ENCODE measurements at regions not wholly inside any gene's neighbourhood (a gene's known extent, or its start where the extent isn't known, plus 50 kb on each side); places are given as distances from the start of the nearest gene placed in this dataset.

GRCh38 chr6:84514089-84514971 lies 250.1 kb downstream of the TBX18 start:
- TF ChIP-seq YY1 (IDR thresholded peaks at IDR 0.05; ENCODE audit: borderline replicate concordance in 1 of 3, control insufficient read depth in 1 of 3, extremely low read depth in 1 of 3, insufficient read depth in 3 of 3, insufficient read length in 1 of 3, insufficient replicate concordance in 2 of 3, low read depth in 1 of 3, low read length in 2 of 3) = no peak
- TF ChIP-seq SREBF2 (CRISPR knock-in tag; IDR thresholded peaks at IDR 0.05) = no peak
- no peak for TF ChIP-seq USF2 (CRISPR knock-in tag; IDR thresholded peaks at IDR 0.05)
- no peak for TF ChIP-seq CTCF (IDR thresholded peaks at IDR 0.05 in 2 of 3, conservative IDR thresholded peaks at IDR 0.05 in 1 of 3; ENCODE audit: insufficient read depth in 2 of 3, low read depth in 1 of 3, low read length in 3 of 3)
- no peak for TF ChIP-seq PML (IDR thresholded peaks at IDR 0.05; ENCODE audit: low read length)
- no peak for TF ChIP-seq ATF3 (IDR thresholded peaks at IDR 0.05)
- TF ChIP-seq ATF3 (CRISPR knock-in tag; conservative IDR thresholded peaks at IDR 0.05) = no peak
- TF ChIP-seq ZBTB5 (IDR thresholded peaks at IDR 0.05) = no peak
- no peak for TF ChIP-seq ZKSCAN3 (CRISPR knock-in tag; IDR thresholded peaks at IDR 0.05)
- TF ChIP-seq TFAP4 (CRISPR knock-in tag; IDR thresholded peaks at IDR 0.05; ENCODE audit: borderline replicate concordance) = no peak
- TF ChIP-seq RFX5 (IDR thresholded peaks at IDR 0.05; ENCODE audit: low read depth, low read length) = no peak
- no peak for TF ChIP-seq POLR2A (conservative IDR thresholded peaks at IDR 0.05)
- no peak for TF ChIP-seq PHB2 (IDR thresholded peaks at IDR 0.05; ENCODE audit: low read depth)
- TF ChIP-seq TAF1 (IDR thresholded peaks at IDR 0.05; ENCODE audit: control insufficient read depth, extremely low read depth, insufficient read depth, low read length, severe bottlenecking) = no peak

Measured in K562 (cell line).